AG10803 (cell line): ENCODE measurements at regions not wholly inside any gene's neighbourhood (a gene's known extent, or its start where the extent isn't known, plus 50 kb on each side); places are given as distances from the start of the nearest gene placed in this dataset.

Source experiments
- DNase-seq: peaks from one replicate; pipeline ENCODE4 v3.0.0; 2010; ENCODE audit warnings: low read depth
- H3K4me3 ChIP-seq: 2 replicates; pipeline ENCODE4 v1.5.1; 2011; ENCODE audit warnings: mild to moderate bottlenecking, low read length, control low read depth
- CTCF ChIP-seq: conservative IDR thresholded peaks from 2 replicates; pipeline ENCODE4 v1.5.1; 2011; ENCODE audit warnings: mild to moderate bottlenecking, low read length, control low read depth, inconsistent platforms

GRCh38 chrX:45400027-45400779 is 199.5 kb upstream of the DIPK2B start:
- no peak overlapping the region for H3K4me3 ChIP-seq
- no peak for TF ChIP-seq CTCF
- peak; percentile 83 for DNase-seq

DNA sequence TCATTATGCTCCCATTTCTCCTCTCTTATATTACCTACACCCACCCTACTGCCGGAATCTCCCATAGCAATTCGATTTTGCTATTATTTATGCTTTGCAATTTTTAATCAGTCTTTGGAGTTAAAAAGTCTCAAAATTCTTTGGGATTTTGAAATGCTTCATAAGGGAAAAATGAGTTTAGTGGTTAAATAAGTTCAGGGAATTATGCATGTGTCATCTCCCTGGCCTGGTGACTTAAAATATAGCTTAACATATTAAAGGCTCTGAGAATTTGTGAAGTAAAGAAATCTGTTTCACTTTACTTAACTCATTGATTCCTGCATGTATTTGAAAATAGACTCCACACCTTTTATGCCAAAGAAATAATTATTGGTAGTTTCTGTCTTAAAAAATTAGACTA is 185.1 kb upstream of the DIPK2B start:
- TF ChIP-seq CTCF: no peak
- H3K4me3 ChIP-seq: no peak overlapping the region
- DNase-seq: peak; percentile 65

- no peak for DNase-seq
- H3K4me3 ChIP-seq: no peak overlapping the region
- TF ChIP-seq CTCF: no peak
Measured at GRCh38 chrX:45381841-45382240, 181.2 kb upstream of the DIPK2B start.

DNA sequence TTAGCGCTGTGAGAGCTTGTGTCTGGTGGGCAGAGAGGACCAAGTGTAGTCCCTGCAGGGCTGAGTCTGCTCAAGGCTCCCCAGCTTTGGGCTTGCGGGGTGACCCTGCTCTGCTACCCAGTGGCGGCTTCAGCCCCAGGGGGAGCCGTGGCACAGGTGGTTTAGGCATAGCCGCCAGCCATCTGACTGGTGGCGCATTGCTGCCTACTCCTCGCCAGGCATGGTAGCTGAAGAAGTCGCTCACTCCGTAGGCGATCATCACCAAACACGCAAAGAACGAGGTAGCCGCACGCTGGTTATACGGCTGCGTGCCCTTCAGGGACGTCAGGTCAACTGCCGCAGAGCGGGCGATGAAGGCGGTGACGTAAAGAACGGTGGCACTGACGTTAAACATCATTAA is 180.7 kb upstream of the DIPK2B start:
- no peak for DNase-seq
- no peak for TF ChIP-seq CTCF
- no peak overlapping the region for H3K4me3 ChIP-seq

DNA sequence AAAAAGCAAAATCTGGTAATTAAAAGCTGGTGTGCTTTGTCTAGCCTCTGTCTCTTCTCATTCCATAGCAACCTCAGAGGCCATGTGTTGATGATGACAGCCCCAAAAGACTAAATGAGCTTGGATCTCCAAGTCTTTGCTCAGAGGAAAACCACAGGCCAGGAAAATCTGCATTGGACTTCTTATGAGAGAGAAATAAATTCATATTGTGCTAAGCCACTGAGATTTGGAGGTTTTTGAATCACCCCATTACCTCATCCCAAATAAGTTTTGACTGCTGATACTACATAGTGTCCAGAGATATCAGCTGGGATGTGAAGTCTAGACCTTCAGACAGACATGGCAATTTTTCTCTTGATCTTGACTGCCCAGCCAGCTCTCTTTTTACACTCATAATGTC is 178.6 kb upstream of the DIPK2B start:
- no peak overlapping the region for H3K4me3 ChIP-seq
- DNase-seq: peak; percentile 61
- TF ChIP-seq CTCF: no peak

- no peak for DNase-seq
- no peak for TF ChIP-seq CTCF
- H3K4me3 ChIP-seq: no peak overlapping the region
Measured at GRCh38 chrX:45372151-45372550, 171.5 kb upstream of the DIPK2B start.

- TF ChIP-seq CTCF: no peak
- no peak for DNase-seq
- no peak overlapping the region for H3K4me3 ChIP-seq
Measured at GRCh38 chrX:45368705-45369104, 168.0 kb upstream of the DIPK2B start.
